ENCODE measurements at regions not wholly inside any gene's neighbourhood (a gene's known extent, or its start where the extent isn't known, plus 50 kb on each side); places are given as distances from the start of the nearest gene placed in this dataset.

- Histone ChIP-seq H3K27me3 (ENCODE audit: control insufficient read depth, insufficient read depth, low read length) (no peaks in the 10 kb centered on the region), H3K4me1 (ENCODE audit: control insufficient read depth, insufficient read depth, low read length) (no peaks in the 10 kb centered on the region), H3K9me3 (ENCODE audit: control insufficient read depth, insufficient read depth, low read length) (no peaks in the 10 kb centered on the region), H3K27ac (ENCODE audit: low read depth, low read length) (no peak overlapping the region), H3K36me3 (ENCODE audit: control insufficient read depth, insufficient read depth, low read length) (no peaks in the 10 kb centered on the region), H3K4me3 (ENCODE audit: low read depth, low read length) (no peak overlapping the region)
- no peak for DNase-seq (ENCODE audit: low read depth in 4 of 6, low spot score in 6 of 6)
- 100% methylated on average over 2 of the region's 3 CpGs for WGBS (ENCODE audit: insufficient coverage)
Observed at GRCh38 chr4:89422441-89422990, 114.9 kb upstream of the GPRIN3 start.

GRCh38 chr4:89420507-89420906 is 112.9 kb upstream of the GPRIN3 start:
- Histone ChIP-seq H3K27ac (ENCODE audit: low read depth, low read length) (no peak overlapping the region), H3K27me3 (ENCODE audit: control insufficient read depth, insufficient read depth, low read length) (no peaks in the 10 kb centered on the region), H3K9me3 (ENCODE audit: control insufficient read depth, insufficient read depth, low read length) (no peaks in the 10 kb centered on the region), H3K36me3 (ENCODE audit: control insufficient read depth, insufficient read depth, low read length) (no peaks in the 10 kb centered on the region), H3K4me3 (ENCODE audit: low read depth, low read length) (no peak overlapping the region), H3K4me1 (ENCODE audit: control insufficient read depth, insufficient read depth, low read length) (no peaks in the 10 kb centered on the region)
- WGBS (ENCODE audit: insufficient coverage), result no CpG with 5 or more reads among the region's 2 CpGs
- no peak for DNase-seq (ENCODE audit: low read depth in 4 of 6, low spot score in 6 of 6)

GRCh38 chr4:89419111-89419695 is 111.6 kb upstream of the GPRIN3 start:
- no peak for DNase-seq (ENCODE audit: low read depth in 4 of 6, low spot score in 6 of 6)
- H3K9me3 ChIP-seq (ENCODE audit: control insufficient read depth, insufficient read depth, low read length), result no peaks in the 10 kb centered on the region
- WGBS (ENCODE audit: insufficient coverage), result no CpG with 5 or more reads among the region's 5 CpGs

GRCh38 chr4:89416960-89417359 is 109.4 kb upstream of the GPRIN3 start:
- no peaks in the 10 kb centered on the region for H3K27me3 ChIP-seq (ENCODE audit: control insufficient read depth, insufficient read depth, low read length)
- H3K9me3 ChIP-seq (ENCODE audit: control insufficient read depth, insufficient read depth, low read length), result no peaks in the 10 kb centered on the region
- H3K4me3 ChIP-seq (ENCODE audit: low read depth, low read length), result no peak overlapping the region
- no peak for DNase-seq (ENCODE audit: low read depth in 4 of 6, low spot score in 6 of 6)
- no CpG with 5 or more reads among the region's 2 CpGs for WGBS (ENCODE audit: insufficient coverage)
- H3K4me1 ChIP-seq (ENCODE audit: control insufficient read depth, insufficient read depth, low read length), result no peaks in the 10 kb centered on the region
- no peaks in the 10 kb centered on the region for H3K36me3 ChIP-seq (ENCODE audit: control insufficient read depth, insufficient read depth, low read length)
- H3K27ac ChIP-seq (ENCODE audit: low read depth, low read length), result no peak overlapping the region

More at GRCh38 chr4:89419111-89419695, 111.6 kb upstream of the GPRIN3 start:
- H3K27me3 ChIP-seq (ENCODE audit: control insufficient read depth, insufficient read depth, low read length), result no peaks in the 10 kb centered on the region
- H3K4me3 ChIP-seq (ENCODE audit: low read depth, low read length), result no peak overlapping the region
- H3K36me3 ChIP-seq (ENCODE audit: control insufficient read depth, insufficient read depth, low read length), result no peaks in the 10 kb centered on the region
- no peak overlapping the region for H3K27ac ChIP-seq (ENCODE audit: low read depth, low read length)
- no peaks in the 10 kb centered on the region for H3K4me1 ChIP-seq (ENCODE audit: control insufficient read depth, insufficient read depth, low read length)

GRCh38 chr4:89413518-89413917 is 105.9 kb upstream of the GPRIN3 start:
- no CpG with 5 or more reads among the region's 1 CpG for WGBS (ENCODE audit: insufficient coverage)

GRCh38 chr4:89411539-89412309 is 104.1 kb upstream of the GPRIN3 start:
- 81% methylated on average over 2 of the region's 6 CpGs for WGBS (ENCODE audit: insufficient coverage)
- Histone ChIP-seq H3K4me1 (ENCODE audit: control insufficient read depth, insufficient read depth, low read length) (no peaks in the 10 kb centered on the region), H3K27me3 (ENCODE audit: control insufficient read depth, insufficient read depth, low read length) (no peaks in the 10 kb centered on the region), H3K4me3 (ENCODE audit: low read depth, low read length) (no peak overlapping the region), H3K27ac (ENCODE audit: low read depth, low read length) (no peak overlapping the region), H3K9me3 (ENCODE audit: control insufficient read depth, insufficient read depth, low read length) (no peaks in the 10 kb centered on the region), H3K36me3 (ENCODE audit: control insufficient read depth, insufficient read depth, low read length) (no peaks in the 10 kb centered on the region)
- DNase-seq (ENCODE audit: low read depth in 4 of 6, low spot score in 6 of 6), result peak in 2 of 6 donors; percentile 8 to 79

More at GRCh38 chr4:89413518-89413917, 105.9 kb upstream of the GPRIN3 start:
- H3K27me3 ChIP-seq (ENCODE audit: control insufficient read depth, insufficient read depth, low read length), result no peaks in the 10 kb centered on the region
- H3K36me3 ChIP-seq (ENCODE audit: control insufficient read depth, insufficient read depth, low read length), result no peaks in the 10 kb centered on the region
- H3K27ac ChIP-seq (ENCODE audit: low read depth, low read length), result no peak overlapping the region
- no peaks in the 10 kb centered on the region for H3K4me1 ChIP-seq (ENCODE audit: control insufficient read depth, insufficient read depth, low read length)
- no peaks in the 10 kb centered on the region for H3K9me3 ChIP-seq (ENCODE audit: control insufficient read depth, insufficient read depth, low read length)
- no peak for DNase-seq (ENCODE audit: low read depth in 4 of 6, low spot score in 6 of 6)
- no peak overlapping the region for H3K4me3 ChIP-seq (ENCODE audit: low read depth, low read length)

- no peak for DNase-seq (ENCODE audit: low read depth in 4 of 6, low spot score in 6 of 6)
- Histone ChIP-seq H3K36me3 (ENCODE audit: control insufficient read depth, insufficient read depth, low read length) (no peaks in the 10 kb centered on the region), H3K27ac (ENCODE audit: low read depth, low read length) (no peak overlapping the region), H3K4me1 (ENCODE audit: control insufficient read depth, insufficient read depth, low read length) (no peaks in the 10 kb centered on the region), H3K9me3 (ENCODE audit: control insufficient read depth, insufficient read depth, low read length) (no peaks in the 10 kb centered on the region), H3K27me3 (ENCODE audit: control insufficient read depth, insufficient read depth, low read length) (no peaks in the 10 kb centered on the region), H3K4me3 (ENCODE audit: low read depth, low read length) (no peak overlapping the region)
- WGBS (ENCODE audit: insufficient coverage), result no CpG with 5 or more reads among the region's 1 CpG
Observed at GRCh38 chr4:89410687-89411086, 103.1 kb upstream of the GPRIN3 start.

GRCh38 chr4:89404530-89404929 is 96.9 kb upstream of the GPRIN3 start:
- WGBS (ENCODE audit: insufficient coverage), result no CpG with 5 or more reads among the region's 3 CpGs
- Histone ChIP-seq H3K4me3 (ENCODE audit: low read depth, low read length) (no peak overlapping the region), H3K4me1 (ENCODE audit: control insufficient read depth, insufficient read depth, low read length) (no peaks in the 10 kb centered on the region), H3K36me3 (ENCODE audit: control insufficient read depth, insufficient read depth, low read length) (no peaks in the 10 kb centered on the region), H3K9me3 (ENCODE audit: control insufficient read depth, insufficient read depth, low read length) (no peaks in the 10 kb centered on the region), H3K27ac (ENCODE audit: low read depth, low read length) (no peak overlapping the region), H3K27me3 (ENCODE audit: control insufficient read depth, insufficient read depth, low read length) (no peaks in the 10 kb centered on the region)
- no peak for DNase-seq (ENCODE audit: low read depth in 4 of 6, low spot score in 6 of 6)

GRCh38 chr4:89403826-89404225 is 96.2 kb upstream of the GPRIN3 start:
- WGBS (ENCODE audit: insufficient coverage), result 43% methylated on average over 1 of the region's 2 CpGs
- no peaks in the 10 kb centered on the region for H3K4me1 ChIP-seq (ENCODE audit: control insufficient read depth, insufficient read depth, low read length)
- no peaks in the 10 kb centered on the region for H3K9me3 ChIP-seq (ENCODE audit: control insufficient read depth, insufficient read depth, low read length)
- H3K36me3 ChIP-seq (ENCODE audit: control insufficient read depth, insufficient read depth, low read length), result no peaks in the 10 kb centered on the region
- H3K27ac ChIP-seq (ENCODE audit: low read depth, low read length), result no peak overlapping the region
- no peak overlapping the region for H3K4me3 ChIP-seq (ENCODE audit: low read depth, low read length)
- no peaks in the 10 kb centered on the region for H3K27me3 ChIP-seq (ENCODE audit: control insufficient read depth, insufficient read depth, low read length)
- no peak for DNase-seq (ENCODE audit: low read depth in 4 of 6, low spot score in 6 of 6)

Data from spinal cord (tissue), 9 donors.